ENCODE measurements at regions not wholly inside any gene's neighbourhood (a gene's known extent, or its start where the extent isn't known, plus 50 kb on each side); places are given as distances from the start of the nearest gene placed in this dataset.

GRCh38 chr13:104099750-104100149, 1033.5 kb upstream of the SLC10A2 start:
- Histone ChIP-seq H3K9ac (ENCODE audit: insufficient read length) (no peak overlapping the region), H3K9me3 (ENCODE audit: low read depth, low read length) (no peaks in the 10 kb centered on the region), H3K4me3 (no peak overlapping the region), H3K27ac (no peak overlapping the region), H3K36me3 (ENCODE audit: insufficient read depth, low read length) (no peaks in the 10 kb centered on the region)
- TF ChIP-seq FOXP2 (optimal IDR thresholded peaks at IDR 0.05; ENCODE audit: control extremely low read depth, extremely low read length, insufficient read depth) (no peak), EZH2 (IDR thresholded peaks at IDR 0.05) (no peak), POLR2AphosphoS5 (IDR thresholded peaks at IDR 0.05; ENCODE audit: borderline replicate concordance, low read depth, low read length) (no peak)
- DNase-seq (ENCODE audit: low read depth, low spot score) = no peak

DNA sequence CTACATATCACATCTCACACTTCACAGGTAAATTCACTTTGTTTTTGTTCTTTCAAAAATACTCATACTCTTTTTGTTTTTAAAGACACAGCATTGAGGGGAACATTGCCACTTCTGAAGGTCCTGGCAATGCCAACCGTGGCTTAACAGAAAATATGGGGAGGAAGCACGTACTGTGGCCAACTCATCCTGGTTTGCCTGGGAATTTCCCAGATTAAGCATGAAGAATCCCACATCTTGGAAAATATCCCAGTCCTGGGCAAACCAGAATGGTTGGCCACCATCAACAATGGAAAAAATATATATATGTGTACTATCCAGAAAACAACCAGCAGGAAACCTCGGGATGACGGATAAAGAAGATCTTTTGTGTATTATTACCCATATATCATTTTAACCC, 1032.2 kb upstream of the SLC10A2 start:
- no peak overlapping the region for H3K27ac ChIP-seq
- H3K4me3 ChIP-seq = no peak overlapping the region
- no peaks in the 10 kb centered on the region for H3K36me3 ChIP-seq (ENCODE audit: insufficient read depth, low read length)
- H3K9ac ChIP-seq (ENCODE audit: insufficient read length) = no peak overlapping the region
- DNase-seq (ENCODE audit: low read depth, low spot score) = no peak
- no peaks in the 10 kb centered on the region for H3K9me3 ChIP-seq (ENCODE audit: low read depth, low read length)
- no peak for TF ChIP-seq FOXP2 (optimal IDR thresholded peaks at IDR 0.05; ENCODE audit: control extremely low read depth, extremely low read length, insufficient read depth)
- no peak for TF ChIP-seq EZH2 (IDR thresholded peaks at IDR 0.05)
- no peak for TF ChIP-seq POLR2AphosphoS5 (IDR thresholded peaks at IDR 0.05; ENCODE audit: borderline replicate concordance, low read depth, low read length)

GRCh38 chr13:104086759-104087158, 1020.5 kb upstream of the SLC10A2 start:
- TF ChIP-seq POLR2AphosphoS5 (IDR thresholded peaks at IDR 0.05; ENCODE audit: borderline replicate concordance, low read depth, low read length) = no peak
- TF ChIP-seq FOXP2 (optimal IDR thresholded peaks at IDR 0.05; ENCODE audit: control extremely low read depth, extremely low read length, insufficient read depth) = no peak
- no peak for TF ChIP-seq EZH2 (IDR thresholded peaks at IDR 0.05)
- no peak for DNase-seq (ENCODE audit: low read depth, low spot score)
- no peaks in the 10 kb centered on the region for H3K9me3 ChIP-seq (ENCODE audit: low read depth, low read length)
- H3K4me3 ChIP-seq = no peak overlapping the region
- H3K36me3 ChIP-seq (ENCODE audit: insufficient read depth, low read length) = no peaks in the 10 kb centered on the region
- H3K9ac ChIP-seq (ENCODE audit: insufficient read length) = no peak overlapping the region
- no peak overlapping the region for H3K27ac ChIP-seq

GRCh38 chr13:104086210-104086609, 1020.0 kb upstream of the SLC10A2 start:
- Histone ChIP-seq H3K4me3 (no peak overlapping the region), H3K9me3 (ENCODE audit: low read depth, low read length) (no peaks in the 10 kb centered on the region), H3K9ac (ENCODE audit: insufficient read length) (no peak overlapping the region), H3K36me3 (ENCODE audit: insufficient read depth, low read length) (no peaks in the 10 kb centered on the region), H3K27ac (no peak overlapping the region)
- no peak for TF ChIP-seq POLR2AphosphoS5 (IDR thresholded peaks at IDR 0.05; ENCODE audit: borderline replicate concordance, low read depth, low read length)
- TF ChIP-seq EZH2 (IDR thresholded peaks at IDR 0.05) = no peak
- TF ChIP-seq FOXP2 (optimal IDR thresholded peaks at IDR 0.05; ENCODE audit: control extremely low read depth, extremely low read length, insufficient read depth) = no peak
- DNase-seq (ENCODE audit: low read depth, low spot score) = no peak

- TF ChIP-seq EZH2 (IDR thresholded peaks at IDR 0.05) (no peak), FOXP2 (optimal IDR thresholded peaks at IDR 0.05; ENCODE audit: control extremely low read depth, extremely low read length, insufficient read depth) (no peak), POLR2AphosphoS5 (IDR thresholded peaks at IDR 0.05; ENCODE audit: borderline replicate concordance, low read depth, low read length) (no peak)
- DNase-seq (ENCODE audit: low read depth, low spot score) = no peak
- Histone ChIP-seq H3K9ac (ENCODE audit: insufficient read length) (no peak overlapping the region), H3K27ac (no peak overlapping the region), H3K4me3 (no peak overlapping the region), H3K36me3 (ENCODE audit: insufficient read depth, low read length) (no peaks in the 10 kb centered on the region), H3K9me3 (ENCODE audit: low read depth, low read length) (no peaks in the 10 kb centered on the region)
Observed at GRCh38 chr13:104085611-104086010, 1019.4 kb upstream of the SLC10A2 start.

DNA sequence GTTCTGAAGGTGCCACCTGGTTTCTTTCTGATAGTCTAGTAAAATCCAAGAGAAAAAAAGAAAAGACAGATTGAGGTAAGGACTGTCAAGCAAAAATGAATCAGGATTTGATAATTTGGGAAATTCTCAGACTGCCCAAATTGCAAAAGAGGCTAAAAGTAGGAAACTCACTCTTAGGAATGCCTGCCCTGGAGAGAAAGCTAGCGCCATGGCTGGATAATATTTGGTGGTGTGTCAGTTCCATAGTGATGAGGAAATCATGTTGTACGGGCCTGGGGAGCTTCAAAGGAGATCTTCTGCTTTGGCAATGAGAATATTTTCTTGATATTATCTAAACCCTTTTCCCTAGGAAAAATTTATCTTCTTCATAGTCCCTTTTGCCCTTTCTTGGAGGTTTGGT, 1008.1 kb upstream of the SLC10A2 start:
- TF ChIP-seq POLR2AphosphoS5 (IDR thresholded peaks at IDR 0.05; ENCODE audit: borderline replicate concordance, low read depth, low read length) (no peak), FOXP2 (optimal IDR thresholded peaks at IDR 0.05; ENCODE audit: control extremely low read depth, extremely low read length, insufficient read depth) (no peak), EZH2 (IDR thresholded peaks at IDR 0.05) (no peak)
- H3K9ac ChIP-seq (ENCODE audit: insufficient read length) = no peak overlapping the region

GRCh38 chr13:104071806-104072205, 1005.6 kb upstream of the SLC10A2 start:
- no peaks in the 10 kb centered on the region for H3K9me3 ChIP-seq (ENCODE audit: low read depth, low read length)
- no peaks in the 10 kb centered on the region for H3K36me3 ChIP-seq (ENCODE audit: insufficient read depth, low read length)
- H3K4me3 ChIP-seq = no peak overlapping the region
- DNase-seq (ENCODE audit: low read depth, low spot score) = no peak
- H3K9ac ChIP-seq (ENCODE audit: insufficient read length) = no peak overlapping the region
- TF ChIP-seq POLR2AphosphoS5 (IDR thresholded peaks at IDR 0.05; ENCODE audit: borderline replicate concordance, low read depth, low read length) (no peak), FOXP2 (optimal IDR thresholded peaks at IDR 0.05; ENCODE audit: control extremely low read depth, extremely low read length, insufficient read depth) (no peak), EZH2 (IDR thresholded peaks at IDR 0.05) (no peak)
- H3K27ac ChIP-seq = no peak overlapping the region

More for the DNA sequence above, 1008.1 kb upstream of the SLC10A2 start:
- Histone ChIP-seq H3K36me3 (ENCODE audit: insufficient read depth, low read length) (no peaks in the 10 kb centered on the region), H3K9me3 (ENCODE audit: low read depth, low read length) (no peaks in the 10 kb centered on the region), H3K27ac (no peak overlapping the region), H3K4me3 (no peak overlapping the region)
- no peak for DNase-seq (ENCODE audit: low read depth, low spot score)

- H3K27ac ChIP-seq = no peak overlapping the region
- TF ChIP-seq POLR2AphosphoS5 (IDR thresholded peaks at IDR 0.05; ENCODE audit: borderline replicate concordance, low read depth, low read length) (no peak), EZH2 (IDR thresholded peaks at IDR 0.05) (no peak), FOXP2 (optimal IDR thresholded peaks at IDR 0.05; ENCODE audit: control extremely low read depth, extremely low read length, insufficient read depth) (no peak)
- H3K9ac ChIP-seq (ENCODE audit: insufficient read length) = no peak overlapping the region
- no peaks in the 10 kb centered on the region for H3K9me3 ChIP-seq (ENCODE audit: low read depth, low read length)
- H3K36me3 ChIP-seq (ENCODE audit: insufficient read depth, low read length) = no peaks in the 10 kb centered on the region
- DNase-seq (ENCODE audit: low read depth, low spot score) = no peak
- no peak overlapping the region for H3K4me3 ChIP-seq
Observed at GRCh38 chr13:104065328-104065727, 999.1 kb upstream of the SLC10A2 start.

- TF ChIP-seq FOXP2 (optimal IDR thresholded peaks at IDR 0.05; ENCODE audit: control extremely low read depth, extremely low read length, insufficient read depth) (no peak), POLR2AphosphoS5 (IDR thresholded peaks at IDR 0.05; ENCODE audit: borderline replicate concordance, low read depth, low read length) (no peak), EZH2 (IDR thresholded peaks at IDR 0.05) (no peak)
- no peak overlapping the region for H3K9ac ChIP-seq (ENCODE audit: insufficient read length)
- H3K4me3 ChIP-seq = no peak overlapping the region
- H3K9me3 ChIP-seq (ENCODE audit: low read depth, low read length) = no peaks in the 10 kb centered on the region
- H3K36me3 ChIP-seq (ENCODE audit: insufficient read depth, low read length) = no peaks in the 10 kb centered on the region
- no peak for DNase-seq (ENCODE audit: low read depth, low spot score)
- no peak overlapping the region for H3K27ac ChIP-seq
Observed at GRCh38 chr13:104057861-104058260, 991.6 kb upstream of the SLC10A2 start.

All from SK-N-MC (cell line).